ENCODE measurements at regions not wholly inside any gene's neighbourhood (a gene's known extent, or its start where the extent isn't known, plus 50 kb on each side); places are given as distances from the start of the nearest gene placed in this dataset.

DNA sequence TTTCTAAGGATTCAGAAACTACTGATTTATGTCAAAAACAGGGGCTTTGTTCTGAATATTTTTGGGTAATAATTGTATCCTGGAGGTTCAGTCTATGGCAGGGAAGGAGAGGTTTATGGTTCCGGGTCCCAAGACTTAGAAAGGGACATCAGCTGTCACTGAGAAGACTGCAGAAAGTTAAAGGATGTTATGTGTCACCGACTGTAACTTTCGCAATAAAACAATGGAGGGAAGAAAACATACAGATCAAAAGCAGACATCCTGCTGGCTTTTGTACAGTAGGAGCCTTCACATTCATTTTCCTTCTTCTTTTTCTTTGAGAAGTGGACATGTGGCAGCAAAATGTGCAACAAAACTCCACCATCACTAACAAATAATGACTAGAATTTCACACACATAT is 900.7 kb upstream of the SOX11 start:
- no peak for TF ChIP-seq SIN3A (IDR thresholded peaks at IDR 0.05; ENCODE audit: borderline replicate concordance, insufficient read depth, low read length)
- no peak for TF ChIP-seq FOXP2 (optimal IDR thresholded peaks at IDR 0.05; ENCODE audit: borderline replicate concordance, extremely low read depth, extremely low read length, insufficient read depth)
- TF ChIP-seq TAF1 (IDR thresholded peaks at IDR 0.05; ENCODE audit: borderline replicate concordance, insufficient read depth, low read length): no peak
- TF ChIP-seq, protein P1, sequence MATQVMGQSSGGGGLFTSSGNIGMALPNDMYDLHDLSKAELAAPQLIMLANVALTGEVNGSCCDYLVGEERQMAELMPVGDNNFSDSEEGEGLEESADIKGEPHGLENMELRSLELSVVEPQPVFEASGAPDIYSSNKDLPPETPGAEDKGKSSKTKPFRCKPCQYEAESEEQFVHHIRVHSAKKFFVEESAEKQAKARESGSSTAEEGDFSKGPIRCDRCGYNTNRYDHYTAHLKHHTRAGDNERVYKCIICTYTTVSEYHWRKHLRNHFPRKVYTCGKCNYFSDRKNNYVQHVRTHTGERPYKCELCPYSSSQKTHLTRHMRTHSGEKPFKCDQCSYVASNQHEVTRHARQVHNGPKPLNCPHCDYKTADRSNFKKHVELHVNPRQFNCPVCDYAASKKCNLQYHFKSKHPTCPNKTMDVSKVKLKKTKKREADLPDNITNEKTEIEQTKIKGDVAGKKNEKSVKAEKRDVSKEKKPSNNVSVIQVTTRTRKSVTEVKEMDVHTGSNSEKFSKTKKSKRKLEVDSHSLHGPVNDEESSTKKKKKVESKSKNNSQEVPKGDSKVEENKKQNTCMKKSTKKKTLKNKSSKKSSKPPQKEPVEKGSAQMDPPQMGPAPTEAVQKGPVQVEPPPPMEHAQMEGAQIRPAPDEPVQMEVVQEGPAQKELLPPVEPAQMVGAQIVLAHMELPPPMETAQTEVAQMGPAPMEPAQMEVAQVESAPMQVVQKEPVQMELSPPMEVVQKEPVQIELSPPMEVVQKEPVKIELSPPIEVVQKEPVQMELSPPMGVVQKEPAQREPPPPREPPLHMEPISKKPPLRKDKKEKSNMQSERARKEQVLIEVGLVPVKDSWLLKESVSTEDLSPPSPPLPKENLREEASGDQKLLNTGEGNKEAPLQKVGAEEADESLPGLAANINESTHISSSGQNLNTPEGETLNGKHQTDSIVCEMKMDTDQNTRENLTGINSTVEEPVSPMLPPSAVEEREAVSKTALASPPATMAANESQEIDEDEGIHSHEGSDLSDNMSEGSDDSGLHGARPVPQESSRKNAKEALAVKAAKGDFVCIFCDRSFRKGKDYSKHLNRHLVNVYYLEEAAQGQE (IDR thresholded peaks at IDR 0.05; ENCODE audit: insufficient read depth in 1 of 2, low read depth in 2 of 2, low read length in 2 of 2): no peak
- no peak for TF ChIP-seq POLR2AphosphoS5 (IDR thresholded peaks at IDR 0.05; ENCODE audit: low read depth, low read length)

DNA sequence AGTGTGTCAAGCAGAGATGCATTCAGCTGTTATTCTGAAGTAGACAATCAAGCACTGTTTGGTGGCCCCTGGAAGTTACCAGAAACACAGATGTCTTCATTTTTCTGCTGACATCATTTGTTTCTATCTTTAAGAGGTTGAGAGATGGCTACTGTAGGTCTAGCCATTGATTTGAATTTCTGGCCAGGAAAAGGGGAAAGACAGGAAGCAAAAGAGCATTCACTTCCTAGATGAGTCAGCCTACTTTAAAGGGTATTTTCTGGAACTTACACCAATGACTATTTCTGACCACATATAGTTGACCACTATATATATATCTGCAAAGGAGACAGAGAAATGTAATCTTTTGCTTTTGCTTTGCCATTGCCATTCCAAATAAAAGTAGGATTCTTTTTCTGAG is 900.1 kb upstream of the SOX11 start:
- TF ChIP-seq POLR2AphosphoS5 (IDR thresholded peaks at IDR 0.05; ENCODE audit: low read depth, low read length) (no peak), SIN3A (IDR thresholded peaks at IDR 0.05; ENCODE audit: borderline replicate concordance, insufficient read depth, low read length) (no peak), FOXP2 (optimal IDR thresholded peaks at IDR 0.05; ENCODE audit: borderline replicate concordance, extremely low read depth, extremely low read length, insufficient read depth) (no peak), TAF1 (IDR thresholded peaks at IDR 0.05; ENCODE audit: borderline replicate concordance, insufficient read depth, low read length) (no peak)
- TF ChIP-seq, protein P1 (IDR thresholded peaks at IDR 0.05; ENCODE audit: insufficient read depth in 1 of 2, low read depth in 2 of 2, low read length in 2 of 2): no peak

DNA sequence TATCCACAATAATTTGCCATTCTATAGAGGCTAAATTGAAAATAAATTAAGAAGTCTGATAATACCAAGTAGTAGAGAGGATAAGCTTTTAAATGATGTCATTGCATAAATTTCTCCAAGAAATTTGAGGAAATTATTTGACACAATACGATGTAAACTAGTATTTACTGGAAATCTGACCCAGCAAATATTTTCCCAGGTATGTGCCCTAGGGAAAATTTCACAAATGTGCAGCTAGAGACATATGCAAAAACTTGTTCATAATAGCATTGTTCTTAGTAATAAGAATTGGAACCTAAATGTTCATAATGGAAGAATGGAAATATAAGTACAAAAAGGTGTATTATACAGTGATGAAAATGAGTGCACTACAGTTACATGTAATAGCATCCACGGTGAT is 888.8 kb upstream of the SOX11 start:
- no peak for TF ChIP-seq POLR2AphosphoS5 (IDR thresholded peaks at IDR 0.05; ENCODE audit: low read depth, low read length)
- TF ChIP-seq TAF1 (IDR thresholded peaks at IDR 0.05; ENCODE audit: borderline replicate concordance, insufficient read depth, low read length): no peak
- TF ChIP-seq, protein P1 (IDR thresholded peaks at IDR 0.05; ENCODE audit: insufficient read depth in 1 of 2, low read depth in 2 of 2, low read length in 2 of 2): no peak
- no peak for TF ChIP-seq SIN3A (IDR thresholded peaks at IDR 0.05; ENCODE audit: borderline replicate concordance, insufficient read depth, low read length)
- no peak for TF ChIP-seq FOXP2 (optimal IDR thresholded peaks at IDR 0.05; ENCODE audit: borderline replicate concordance, extremely low read depth, extremely low read length, insufficient read depth)

DNA sequence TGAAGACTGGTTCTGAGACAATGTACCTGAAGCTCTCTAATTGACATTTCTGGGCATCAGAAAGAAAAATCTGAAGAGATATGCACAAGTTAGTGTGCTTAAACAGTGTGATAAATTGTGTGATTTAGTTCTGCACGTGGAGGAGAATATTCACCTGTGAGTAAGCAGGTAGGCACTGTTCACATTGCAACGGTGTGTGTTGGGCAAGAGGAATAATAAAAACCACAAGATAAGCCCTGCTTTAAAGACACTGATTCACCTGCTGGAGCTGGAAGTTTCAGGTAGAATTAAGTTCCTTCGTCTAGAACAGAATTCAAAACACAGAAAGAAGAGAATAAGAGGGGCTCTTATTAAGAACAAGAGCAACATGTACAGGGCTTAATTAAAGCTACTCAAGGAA is 864.3 kb upstream of the SOX11 start:
- no peak for TF ChIP-seq TAF1 (IDR thresholded peaks at IDR 0.05; ENCODE audit: borderline replicate concordance, insufficient read depth, low read length)
- no peak for TF ChIP-seq POLR2AphosphoS5 (IDR thresholded peaks at IDR 0.05; ENCODE audit: low read depth, low read length)
- TF ChIP-seq FOXP2 (optimal IDR thresholded peaks at IDR 0.05; ENCODE audit: borderline replicate concordance, extremely low read depth, extremely low read length, insufficient read depth): no peak
- TF ChIP-seq, protein P1 (IDR thresholded peaks at IDR 0.05; ENCODE audit: insufficient read depth in 1 of 2, low read depth in 2 of 2, low read length in 2 of 2): no peak
- TF ChIP-seq SIN3A (IDR thresholded peaks at IDR 0.05; ENCODE audit: borderline replicate concordance, insufficient read depth, low read length): no peak
